ENCODE measurements at regions not wholly inside any gene's neighbourhood (a gene's known extent, or its start where the extent isn't known, plus 50 kb on each side); places are given as distances from the start of the nearest gene placed in this dataset.

DNA sequence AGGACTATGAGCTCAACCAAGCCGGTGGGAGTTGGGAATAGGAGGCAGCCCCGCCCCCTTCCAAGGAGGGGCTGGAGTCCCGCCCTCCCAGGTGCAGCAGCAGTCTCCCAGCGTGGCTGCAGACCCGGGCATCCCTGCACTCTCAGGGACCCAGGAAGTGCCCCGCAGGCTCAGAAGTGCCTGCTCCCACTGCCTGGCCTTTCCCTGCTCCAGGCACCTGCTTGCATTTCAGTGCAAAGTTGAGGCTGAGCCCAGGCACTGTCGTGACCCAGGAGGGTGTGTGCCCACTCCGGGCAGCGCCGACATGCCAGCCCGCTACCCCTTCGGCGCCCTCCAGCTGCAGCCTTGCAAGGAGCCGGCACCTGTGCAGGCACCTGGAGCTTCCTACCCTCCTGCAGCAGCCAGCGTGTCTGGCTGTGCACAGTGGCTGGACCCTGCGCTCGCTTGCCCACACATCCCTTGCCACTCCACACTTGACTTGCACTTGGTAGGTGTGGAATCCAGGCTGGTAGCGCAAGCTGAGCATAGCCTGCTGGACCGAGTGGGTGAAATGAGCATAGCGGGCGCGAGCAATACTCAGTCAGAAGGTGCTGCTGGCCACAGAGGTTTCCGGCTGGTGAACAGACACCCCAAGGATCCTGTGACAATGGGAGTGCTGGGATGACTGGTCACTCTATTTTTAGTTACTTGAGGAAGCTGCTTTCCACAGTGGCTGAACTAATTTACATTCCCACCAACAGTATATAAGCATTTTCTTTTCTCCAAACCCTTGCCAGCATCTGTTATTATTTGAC, 236.3 kb downstream of the PCDH10 start:
- H3K79me1 ChIP-seq (ENCODE audit: low read length): no peaks in the 10 kb centered on the region
- H3K9ac ChIP-seq (ENCODE audit: low read length): no peak overlapping the region
- H3K27ac ChIP-seq (ENCODE audit: low read depth, low read length): no peak overlapping the region
- H3K4ac ChIP-seq (ENCODE audit: low read depth, low read length): no peak overlapping the region
- H3K4me3 ChIP-seq (ENCODE audit: low read depth, low read length): no peak overlapping the region
- no peaks in the 10 kb centered on the region for H3K79me2 ChIP-seq (ENCODE audit: control insufficient read depth, insufficient read depth, low read length, poor library complexity)
- no peak overlapping the region for H3K4me2 ChIP-seq (ENCODE audit: low read length)
- H3K36me3 ChIP-seq (ENCODE audit: control insufficient read depth in 1 of 2, insufficient read depth in 2 of 2, low read length in 2 of 2): no peaks in the 10 kb centered on the region
- no peak overlapping the region for H2BK120ac ChIP-seq (ENCODE audit: insufficient read depth, low read length, poor library complexity)
- no peak overlapping the region for H3K18ac ChIP-seq (ENCODE audit: low read length)
- H2AK5ac ChIP-seq (ENCODE audit: low read length): no peak overlapping the region
- H3K14ac ChIP-seq (ENCODE audit: low read length): no peak overlapping the region
- no peak for DNase-seq
- WGBS (ENCODE audit: extremely low coverage, insufficient coverage, insufficient read length): no CpG with 5 or more reads among the region's 23 CpGs
- no peak overlapping the region for H4K12ac ChIP-seq (ENCODE audit: low read depth, low read length)
- no peaks in the 10 kb centered on the region for H3K9me3 ChIP-seq (ENCODE audit: insufficient read depth, low read depth, low read length)
- no peak overlapping the region for H2BK12ac ChIP-seq (ENCODE audit: low read length)
- no peak overlapping the region for H2AFZ ChIP-seq (ENCODE audit: insufficient read depth, low read length, poor library complexity)
- H2BK5ac ChIP-seq (ENCODE audit: low read depth, low read length, poor library complexity): no peak overlapping the region
- no peaks in the 10 kb centered on the region for H3K27me3 ChIP-seq (ENCODE audit: insufficient read depth, low read length)
- no peak overlapping the region for H4K91ac ChIP-seq (ENCODE audit: low read depth, low read length)
- no peak overlapping the region for H3K23ac ChIP-seq (ENCODE audit: low read length)
- H4K8ac ChIP-seq (ENCODE audit: low read depth, low read length): no peak overlapping the region
- peaks cover under 1 to 3% of the 10 kb centered on the region in 2 experiments for H3K4me1 ChIP-seq (ENCODE audit: control insufficient read depth in 1 of 2, insufficient read depth in 2 of 2, low read length in 2 of 2)

DNA sequence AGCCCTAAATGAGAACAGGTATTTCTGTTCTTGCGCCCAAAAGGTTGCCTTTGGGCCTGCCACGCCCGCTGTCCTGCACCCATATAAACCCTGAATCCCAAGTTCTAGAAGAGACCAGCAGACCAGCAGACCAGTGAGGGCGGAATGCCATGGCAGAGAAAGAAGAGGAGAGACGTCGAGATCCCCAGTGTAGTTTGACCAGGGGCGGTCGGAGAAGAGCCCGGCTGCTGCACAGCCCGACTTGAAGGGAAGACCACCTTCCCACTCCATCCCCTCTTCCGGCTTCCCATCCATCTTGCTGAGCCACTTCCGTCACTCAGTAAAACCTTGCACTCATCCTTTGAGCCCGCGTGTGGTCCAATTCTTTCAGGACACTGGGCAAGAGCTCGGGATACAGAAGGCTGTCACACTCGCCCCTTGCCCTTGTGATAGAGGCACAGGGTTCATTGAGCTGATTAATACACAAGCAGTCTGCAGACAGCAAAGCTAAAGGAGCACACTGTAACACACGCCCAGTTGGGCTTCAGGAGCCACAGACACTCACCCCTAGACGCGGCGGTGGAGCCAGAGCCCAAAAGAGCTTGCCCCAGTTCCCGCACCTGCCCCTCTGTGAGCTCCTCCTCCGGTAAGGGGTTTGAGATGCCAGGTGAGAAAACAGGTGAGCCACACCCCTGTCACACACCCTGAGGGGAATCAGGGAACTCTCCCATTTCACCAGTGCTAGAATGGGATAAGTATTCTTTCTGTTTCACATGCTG, 230.8 kb downstream of the PCDH10 start:
- Histone ChIP-seq H3K9ac (ENCODE audit: low read length) (no peak overlapping the region), H3K9me3 (ENCODE audit: insufficient read depth, low read depth, low read length) (no peaks in the 10 kb centered on the region), H3K27me3 (ENCODE audit: insufficient read depth, low read length) (no peaks in the 10 kb centered on the region), H2BK5ac (ENCODE audit: low read depth, low read length, poor library complexity) (no peak overlapping the region), H2AFZ (ENCODE audit: insufficient read depth, low read length, poor library complexity) (no peak overlapping the region), H2BK12ac (ENCODE audit: low read length) (no peak overlapping the region), H4K12ac (ENCODE audit: low read depth, low read length) (no peak overlapping the region), H3K18ac (ENCODE audit: low read length) (no peak overlapping the region), H3K4me3 (ENCODE audit: low read depth, low read length) (no peak overlapping the region), H4K8ac (ENCODE audit: low read depth, low read length) (no peak overlapping the region), H3K4me1 (ENCODE audit: control insufficient read depth in 1 of 2, insufficient read depth in 2 of 2, low read length in 2 of 2) (peaks cover 0 to 2% of the 10 kb centered on the region in 2 experiments), H3K79me2 (ENCODE audit: control insufficient read depth, insufficient read depth, low read length, poor library complexity) (no peaks in the 10 kb centered on the region), H3K4me2 (ENCODE audit: low read length) (no peak overlapping the region), H3K14ac (ENCODE audit: low read length) (no peak overlapping the region), H2BK120ac (ENCODE audit: insufficient read depth, low read length, poor library complexity) (no peak overlapping the region), H3K27ac (ENCODE audit: low read depth, low read length) (no peak overlapping the region), H3K23ac (ENCODE audit: low read length) (no peak overlapping the region), H2AK5ac (ENCODE audit: low read length) (no peak overlapping the region), H4K91ac (ENCODE audit: low read depth, low read length) (no peak overlapping the region), H3K79me1 (ENCODE audit: low read length) (no peaks in the 10 kb centered on the region), H3K4ac (ENCODE audit: low read depth, low read length) (no peak overlapping the region), H3K36me3 (ENCODE audit: control insufficient read depth in 1 of 2, insufficient read depth in 2 of 2, low read length in 2 of 2) (no peaks in the 10 kb centered on the region)
- WGBS (ENCODE audit: extremely low coverage, insufficient coverage, insufficient read length): no CpG with 5 or more reads among the region's 22 CpGs
- no peak for DNase-seq

DNA sequence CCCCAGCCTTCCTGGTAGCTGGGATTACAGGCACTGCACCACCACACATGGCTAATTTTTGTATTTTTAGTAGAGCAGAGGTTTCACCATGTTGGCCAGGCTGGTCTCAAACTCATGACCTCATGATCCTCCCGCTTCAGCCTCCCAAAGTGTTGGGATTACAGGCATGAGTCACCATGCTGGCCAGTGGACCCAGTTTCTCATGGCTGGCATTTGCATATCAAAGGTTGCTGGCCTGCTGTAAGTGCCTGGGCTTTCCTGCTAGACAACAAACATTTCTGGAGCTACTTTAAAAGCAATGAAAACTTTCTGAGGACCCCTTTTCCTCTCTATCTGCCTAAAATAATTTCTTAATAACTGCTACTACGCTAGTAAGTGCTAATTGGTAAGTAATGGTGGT, 228.2 kb downstream of the PCDH10 start:
- no CpG with 5 or more reads among the region's 2 CpGs for WGBS (ENCODE audit: extremely low coverage, insufficient coverage, insufficient read length)
- Histone ChIP-seq H2AFZ (ENCODE audit: insufficient read depth, low read length, poor library complexity) (no peak overlapping the region), H2AK5ac (ENCODE audit: low read length) (no peak overlapping the region), H3K4ac (ENCODE audit: low read depth, low read length) (no peak overlapping the region), H4K91ac (ENCODE audit: low read depth, low read length) (no peak overlapping the region), H4K12ac (ENCODE audit: low read depth, low read length) (no peak overlapping the region), H2BK12ac (ENCODE audit: low read length) (no peak overlapping the region), H3K79me1 (ENCODE audit: low read length) (no peaks in the 10 kb centered on the region), H2BK120ac (ENCODE audit: insufficient read depth, low read length, poor library complexity) (no peak overlapping the region), H4K8ac (ENCODE audit: low read depth, low read length) (no peak overlapping the region), H3K79me2 (ENCODE audit: control insufficient read depth, insufficient read depth, low read length, poor library complexity) (no peaks in the 10 kb centered on the region), H3K18ac (ENCODE audit: low read length) (no peak overlapping the region), H3K4me3 (ENCODE audit: low read depth, low read length) (no peak overlapping the region), H3K4me2 (ENCODE audit: low read length) (no peak overlapping the region), H3K36me3 (ENCODE audit: control insufficient read depth in 1 of 2, insufficient read depth in 2 of 2, low read length in 2 of 2) (no peaks in the 10 kb centered on the region), H3K27ac (ENCODE audit: low read depth, low read length) (no peak overlapping the region), H3K9me3 (ENCODE audit: insufficient read depth, low read depth, low read length) (no peaks in the 10 kb centered on the region), H3K27me3 (ENCODE audit: insufficient read depth, low read length) (no peaks in the 10 kb centered on the region), H2BK5ac (ENCODE audit: low read depth, low read length, poor library complexity) (no peak overlapping the region), H3K9ac (ENCODE audit: low read length) (no peak overlapping the region), H3K4me1 (ENCODE audit: control insufficient read depth in 1 of 2, insufficient read depth in 2 of 2, low read length in 2 of 2) (peaks cover 0 to 2% of the 10 kb centered on the region in 2 experiments), H3K23ac (ENCODE audit: low read length) (no peak overlapping the region), H3K14ac (ENCODE audit: low read length) (no peak overlapping the region)
- no peak for DNase-seq

DNA sequence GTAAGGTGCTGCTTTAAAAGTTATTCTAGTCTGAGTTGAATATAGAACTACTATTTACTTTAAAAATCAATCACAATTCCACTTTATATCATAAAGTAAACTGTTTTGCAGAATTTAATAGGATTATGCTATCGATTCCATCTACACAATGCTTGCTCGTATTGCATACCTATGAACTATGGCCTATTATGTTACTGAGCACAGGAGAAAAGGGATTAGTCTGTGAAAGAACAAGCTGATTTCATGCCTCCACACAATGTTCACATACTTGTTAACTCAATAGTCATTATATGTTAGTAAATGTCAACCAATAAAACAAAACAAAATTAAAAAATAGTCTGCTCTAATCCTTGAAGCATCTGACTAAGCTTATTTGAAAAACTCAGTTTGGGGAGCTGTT, 223.6 kb downstream of the PCDH10 start:
- no peaks in the 10 kb centered on the region for H3K79me2 ChIP-seq (ENCODE audit: control insufficient read depth, insufficient read depth, low read length, poor library complexity)
- no peak overlapping the region for H2BK12ac ChIP-seq (ENCODE audit: low read length)
- no peaks in the 10 kb centered on the region for H3K79me1 ChIP-seq (ENCODE audit: low read length)
- no peak overlapping the region for H2BK120ac ChIP-seq (ENCODE audit: insufficient read depth, low read length, poor library complexity)
- H2BK5ac ChIP-seq (ENCODE audit: low read depth, low read length, poor library complexity): no peak overlapping the region
- no peak overlapping the region for H2AFZ ChIP-seq (ENCODE audit: insufficient read depth, low read length, poor library complexity)
- H3K4me1 ChIP-seq (ENCODE audit: control insufficient read depth in 1 of 2, insufficient read depth in 2 of 2, low read length in 2 of 2): peaks cover 0 to 2% of the 10 kb centered on the region in 2 experiments
- H2AK5ac ChIP-seq (ENCODE audit: low read length): no peak overlapping the region
- no peak overlapping the region for H3K23ac ChIP-seq (ENCODE audit: low read length)
- H3K27ac ChIP-seq (ENCODE audit: low read depth, low read length): no peak overlapping the region
- H3K4me2 ChIP-seq (ENCODE audit: low read length): no peak overlapping the region
- H4K12ac ChIP-seq (ENCODE audit: low read depth, low read length): no peak overlapping the region
- H3K4me3 ChIP-seq (ENCODE audit: low read depth, low read length): no peak overlapping the region
- WGBS (ENCODE audit: extremely low coverage, insufficient coverage, insufficient read length): no CpG with 5 or more reads among the region's 2 CpGs
- no peak overlapping the region for H4K91ac ChIP-seq (ENCODE audit: low read depth, low read length)
- H3K9me3 ChIP-seq (ENCODE audit: insufficient read depth, low read depth, low read length): no peaks in the 10 kb centered on the region
- H3K36me3 ChIP-seq (ENCODE audit: control insufficient read depth in 1 of 2, insufficient read depth in 2 of 2, low read length in 2 of 2): no peaks in the 10 kb centered on the region
- no peak overlapping the region for H3K4ac ChIP-seq (ENCODE audit: low read depth, low read length)
- no peak overlapping the region for H3K9ac ChIP-seq (ENCODE audit: low read length)
- no peaks in the 10 kb centered on the region for H3K27me3 ChIP-seq (ENCODE audit: insufficient read depth, low read length)
- no peak for DNase-seq
- no peak overlapping the region for H4K8ac ChIP-seq (ENCODE audit: low read depth, low read length)
- H3K18ac ChIP-seq (ENCODE audit: low read length): no peak overlapping the region
- no peak overlapping the region for H3K14ac ChIP-seq (ENCODE audit: low read length)
